ENCODE measurements at regions not wholly inside any gene's neighbourhood (a gene's known extent, or its start where the extent isn't known, plus 50 kb on each side); places are given as distances from the start of the nearest gene placed in this dataset.

DNA sequence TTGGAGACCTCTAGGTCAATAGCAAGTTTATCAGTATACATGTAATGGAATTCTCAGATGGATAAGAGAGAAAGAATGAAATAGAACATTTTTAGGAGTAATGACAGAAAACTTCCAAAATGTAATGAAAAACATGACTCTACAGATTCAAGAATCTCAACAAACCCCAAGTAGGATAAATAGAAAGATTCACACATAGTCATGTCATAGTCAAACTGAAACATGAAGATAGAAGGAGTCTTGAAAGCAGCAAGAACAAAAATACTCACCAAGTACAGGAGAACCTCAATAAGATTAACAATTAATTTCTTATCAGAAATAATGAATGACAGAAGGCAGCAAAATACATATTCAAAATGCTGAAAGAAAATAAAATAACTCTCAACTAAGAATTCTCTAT lies 164.5 kb downstream of the SPATA31D1 start:
- H3K4me3 ChIP-seq (ENCODE audit: low read depth, low read length), result no peak overlapping the region
- no peak for DNase-seq (ENCODE audit: low read depth, low spot score)
- TF ChIP-seq, protein P1, sequence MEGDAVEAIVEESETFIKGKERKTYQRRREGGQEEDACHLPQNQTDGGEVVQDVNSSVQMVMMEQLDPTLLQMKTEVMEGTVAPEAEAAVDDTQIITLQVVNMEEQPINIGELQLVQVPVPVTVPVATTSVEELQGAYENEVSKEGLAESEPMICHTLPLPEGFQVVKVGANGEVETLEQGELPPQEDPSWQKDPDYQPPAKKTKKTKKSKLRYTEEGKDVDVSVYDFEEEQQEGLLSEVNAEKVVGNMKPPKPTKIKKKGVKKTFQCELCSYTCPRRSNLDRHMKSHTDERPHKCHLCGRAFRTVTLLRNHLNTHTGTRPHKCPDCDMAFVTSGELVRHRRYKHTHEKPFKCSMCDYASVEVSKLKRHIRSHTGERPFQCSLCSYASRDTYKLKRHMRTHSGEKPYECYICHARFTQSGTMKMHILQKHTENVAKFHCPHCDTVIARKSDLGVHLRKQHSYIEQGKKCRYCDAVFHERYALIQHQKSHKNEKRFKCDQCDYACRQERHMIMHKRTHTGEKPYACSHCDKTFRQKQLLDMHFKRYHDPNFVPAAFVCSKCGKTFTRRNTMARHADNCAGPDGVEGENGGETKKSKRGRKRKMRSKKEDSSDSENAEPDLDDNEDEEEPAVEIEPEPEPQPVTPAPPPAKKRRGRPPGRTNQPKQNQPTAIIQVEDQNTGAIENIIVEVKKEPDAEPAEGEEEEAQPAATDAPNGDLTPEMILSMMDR (IDR thresholded peaks at IDR 0.05; ENCODE audit: low read depth, low read length), result no peak
- in situ Hi-C loops (cut with HindIII; ENCODE audit: low sequenced_read_pairs), result no loop called here

- no peak overlapping the region for H3K4me3 ChIP-seq (ENCODE audit: low read depth, low read length)
- no peak for DNase-seq (ENCODE audit: low read depth, low spot score)
- TF ChIP-seq, protein P1 (IDR thresholded peaks at IDR 0.05; ENCODE audit: low read depth, low read length), result no peak
- in situ Hi-C loops (cut with HindIII; ENCODE audit: low sequenced_read_pairs), result no loop called here
Observed at GRCh38 chr9:82154573-82154972, 166.0 kb downstream of the SPATA31D1 start.

GRCh38 chr9:82161876-82162275 lies 173.3 kb downstream of the SPATA31D1 start:
- TF ChIP-seq, protein P1 (IDR thresholded peaks at IDR 0.05; ENCODE audit: low read depth, low read length), result no peak
- in situ Hi-C loops (cut with HindIII; ENCODE audit: low sequenced_read_pairs), result no loop called here
- no peak overlapping the region for H3K4me3 ChIP-seq (ENCODE audit: low read depth, low read length)
- DNase-seq (ENCODE audit: low read depth, low spot score), result no peak

- TF ChIP-seq, protein P1 (IDR thresholded peaks at IDR 0.05; ENCODE audit: low read depth, low read length), result no peak
Observed at GRCh38 chr9:82164159-82164558, 175.6 kb downstream of the SPATA31D1 start.

DNA sequence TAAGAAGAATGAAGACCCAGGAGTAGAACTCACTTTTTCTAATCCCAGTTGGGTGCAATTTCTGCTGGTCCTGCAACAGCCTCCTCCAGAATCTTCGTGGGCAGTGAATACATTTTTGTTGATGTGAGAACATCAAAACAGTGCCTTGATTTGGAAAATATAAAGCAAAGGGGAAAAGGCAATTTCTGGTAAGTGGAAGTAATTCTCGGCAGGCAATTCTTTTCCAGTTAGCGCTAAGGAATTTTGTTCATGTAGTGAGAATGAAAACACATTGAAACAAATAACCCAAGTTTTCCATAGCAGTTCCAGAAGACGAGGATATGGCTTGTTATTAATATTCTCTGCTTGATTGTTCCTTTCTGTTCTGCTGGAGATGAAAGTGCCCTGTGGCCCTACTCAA lies 178.7 kb downstream of the SPATA31D1 start:
- TF ChIP-seq, protein P1 (IDR thresholded peaks at IDR 0.05; ENCODE audit: low read depth, low read length), result no peak
- DNase-seq (ENCODE audit: low read depth, low spot score), result no peak
- H3K4me3 ChIP-seq (ENCODE audit: low read depth, low read length), result no peak overlapping the region
- in situ Hi-C loops (cut with HindIII; ENCODE audit: low sequenced_read_pairs), result no loop called here

More at GRCh38 chr9:82164159-82164558, 175.6 kb downstream of the SPATA31D1 start:
- no peak for DNase-seq (ENCODE audit: low read depth, low spot score)
- in situ Hi-C loops (cut with HindIII; ENCODE audit: low sequenced_read_pairs), result no loop called here
- H3K4me3 ChIP-seq (ENCODE audit: low read depth, low read length), result no peak overlapping the region

DNA sequence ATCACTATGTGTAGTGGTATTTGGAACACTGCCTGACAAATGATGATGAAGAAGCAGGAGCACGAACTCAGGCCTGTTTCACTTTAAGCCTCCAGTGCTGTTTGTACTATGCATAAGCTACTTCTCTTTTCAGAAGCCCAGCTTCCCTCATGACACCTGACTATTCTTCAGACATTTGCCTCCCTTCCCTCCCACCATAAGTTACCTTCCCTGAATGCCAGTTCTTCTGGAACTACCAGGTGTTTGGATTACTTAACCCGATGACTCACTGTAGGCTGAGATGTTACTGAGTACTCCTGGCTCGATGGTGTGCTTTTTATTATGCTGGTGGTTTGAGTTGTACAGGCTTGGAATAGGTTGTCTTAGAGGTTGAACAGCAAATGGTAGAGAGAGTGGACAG lies 180.0 kb downstream of the SPATA31D1 start:
- DNase-seq (ENCODE audit: low read depth, low spot score), result peak; percentile 48
- TF ChIP-seq, protein P1 (IDR thresholded peaks at IDR 0.05; ENCODE audit: low read depth, low read length), result no peak
- in situ Hi-C loops (cut with HindIII; ENCODE audit: low sequenced_read_pairs), result no loop called here
- H3K4me3 ChIP-seq (ENCODE audit: low read depth, low read length), result no peak overlapping the region

GRCh38 chr9:82170866-82171265 lies 182.3 kb downstream of the SPATA31D1 start:
- in situ Hi-C loops (cut with HindIII; ENCODE audit: low sequenced_read_pairs), result no loop called here
- DNase-seq (ENCODE audit: low read depth, low spot score), result no peak
- TF ChIP-seq, protein P1 (IDR thresholded peaks at IDR 0.05; ENCODE audit: low read depth, low read length), result no peak
- H3K4me3 ChIP-seq (ENCODE audit: low read depth, low read length), result no peak overlapping the region

All from astrocyte of the spinal cord (primary cell).